Urinary bladder (tissue), 3 donors: ENCODE measurements at regions not wholly inside any gene's neighbourhood (a gene's known extent, or its start where the extent isn't known, plus 50 kb on each side); places are given as distances from the start of the nearest gene placed in this dataset.
"Not testable (repeated sequence)": the region's sequence is repeated elsewhere in the genome, so short reads cannot be mapped to it uniquely, and the experiment has no call there.

Experiments used
- DNase-seq: peaks from one replicate; pipeline ENCODE4 v3.0.0-alpha.2; 2015; ENCODE audit errors: extremely low spot score
- H3K27ac ChIP-seq: one replicate; pipeline ENCODE4 v1.5.1; 2013; ENCODE audit warnings: low read depth, mild to moderate bottlenecking, moderate library complexity
- H3K36me3 ChIP-seq: one replicate; pipeline ENCODE4 v1.6.1; 2013; ENCODE audit warnings: mild to moderate bottlenecking, moderate library complexity; ENCODE audit not compliant: insufficient read depth
- H3K4me1 ChIP-seq: one replicate; pipeline ENCODE4 v1.6.1; 2013; ENCODE audit warnings: mild to moderate bottlenecking, moderate library complexity; ENCODE audit not compliant: insufficient read depth
- H3K4me3 ChIP-seq: one replicate; pipeline ENCODE4 v1.5.1; 2013; ENCODE audit warnings: low read depth, low read length
- WGBS: extraction: QIAGEN DNeasy Blood & Tissue Kit; methylation state at CpG from one replicate; pipeline ENCODE4 v1.1.7; 2013; 5-methylcytosine and 5-hydroxymethylcytosine counted together
- donor health status: healthy with polysubstance abuse.
- donor health status: healthy.

GRCh38 chr13:54805743-54806142 lies 1777.1 kb downstream of the OLFM4 start:
- Histone ChIP-seq H3K4me3 (no peak overlapping the region), H3K4me1 (no peaks in the 10 kb centered on the region), H3K36me3 (no peaks in the 10 kb centered on the region), H3K27ac (no peak overlapping the region)
- no peak for DNase-seq
- WGBS = 91% methylated on average over 3 of the region's 3 CpGs

GRCh38 chr13:54821938-54822470 lies 1793.4 kb downstream of the OLFM4 start:
- H3K36me3 ChIP-seq, DNase-seq, H3K4me1 ChIP-seq, H3K4me3 ChIP-seq, H3K27ac ChIP-seq: not testable (repeated sequence)
- 32% methylated on average over 4 of the region's 4 CpGs for WGBS

GRCh38 chr13:54829391-54830068 lies 1800.9 kb downstream of the OLFM4 start:
- DNase-seq, H3K4me3 ChIP-seq, H3K4me1 ChIP-seq, H3K36me3 ChIP-seq, H3K27ac ChIP-seq: not testable (repeated sequence)
- 93% methylated on average over 28 of the region's 28 CpGs for WGBS

GRCh38 chr13:54836273-54836672 lies 1807.7 kb downstream of the OLFM4 start:
- Histone ChIP-seq H3K27ac (no peak overlapping the region), H3K36me3 (no peaks in the 10 kb centered on the region), H3K4me1 (no peaks in the 10 kb centered on the region), H3K4me3 (no peak overlapping the region)
- DNase-seq = no peak
- 72% methylated on average over 4 of the region's 4 CpGs for WGBS

GRCh38 chr13:54841682-54842081 lies 1813.1 kb downstream of the OLFM4 start:
- Histone ChIP-seq H3K4me3 (no peak overlapping the region), H3K36me3 (no peaks in the 10 kb centered on the region), H3K4me1 (no peaks in the 10 kb centered on the region), H3K27ac (no peak overlapping the region)
- no peak for DNase-seq

GRCh38 chr13:54845351-54845965 lies 1816.8 kb downstream of the OLFM4 start:
- no peak for DNase-seq
- Histone ChIP-seq H3K27ac (no peak overlapping the region), H3K36me3 (no peaks in the 10 kb centered on the region), H3K4me1 (no peaks in the 10 kb centered on the region), H3K4me3 (no peak overlapping the region)
- WGBS = 51% methylated on average over 6 of the region's 6 CpGs

- no peak overlapping the region for H3K4me3 ChIP-seq
- no peaks in the 10 kb centered on the region for H3K36me3 ChIP-seq
- H3K4me1 ChIP-seq = no peaks in the 10 kb centered on the region
- no peak overlapping the region for H3K27ac ChIP-seq
- DNase-seq = no peak
These were observed 1824.2 kb downstream of the OLFM4 start for GRCh38 chr13:54852831-54853230.

GRCh38 chr13:54859827-54860226 lies 1831.2 kb downstream of the OLFM4 start:
- DNase-seq = no peak
- Histone ChIP-seq H3K4me1 (no peaks in the 10 kb centered on the region), H3K27ac (no peak overlapping the region), H3K36me3 (no peaks in the 10 kb centered on the region), H3K4me3 (no peak overlapping the region)
- WGBS = 88% methylated on average over 1 of the region's 1 CpG

- Histone ChIP-seq H3K27ac (no peak overlapping the region), H3K4me3 (no peak overlapping the region), H3K36me3 (no peaks in the 10 kb centered on the region), H3K4me1 (no peaks in the 10 kb centered on the region)
- WGBS = 71% methylated on average over 3 of the region's 3 CpGs
- DNase-seq = no peak
These were observed 1846.5 kb downstream of the OLFM4 start for GRCh38 chr13:54875111-54875510.

- Histone ChIP-seq H3K36me3 (no peaks in the 10 kb centered on the region), H3K4me3 (no peak overlapping the region), H3K4me1 (no peaks in the 10 kb centered on the region), H3K27ac (no peak overlapping the region)
- no peak for DNase-seq
- 70% methylated on average over 2 of the region's 2 CpGs for WGBS
These were observed 1850.4 kb downstream of the OLFM4 start for GRCh38 chr13:54879036-54879435.

- Histone ChIP-seq H3K27ac (no peak overlapping the region), H3K4me3 (no peak overlapping the region), H3K4me1 (no peaks in the 10 kb centered on the region), H3K36me3 (no peaks in the 10 kb centered on the region)
- DNase-seq = no peak
- WGBS = 81% methylated on average over 3 of the region's 3 CpGs
These were observed 1856.1 kb downstream of the OLFM4 start for GRCh38 chr13:54884682-54885081.

GRCh38 chr13:54890976-54891375 lies 1862.4 kb downstream of the OLFM4 start:
- 48% methylated on average over 2 of the region's 2 CpGs for WGBS
- no peak overlapping the region for H3K4me3 ChIP-seq
- H3K27ac ChIP-seq = no peak overlapping the region
- no peak for DNase-seq
- H3K36me3 ChIP-seq = no peaks in the 10 kb centered on the region
- H3K4me1 ChIP-seq = no peaks in the 10 kb centered on the region

- no peaks in the 10 kb centered on the region for H3K4me1 ChIP-seq
These were observed 1872.7 kb downstream of the OLFM4 start for GRCh38 chr13:54901316-54901715.

GRCh38 chr13:54912367-54912766 lies 1883.8 kb downstream of the OLFM4 start:
- Histone ChIP-seq H3K36me3 (no peaks in the 10 kb centered on the region), H3K27ac (no peak overlapping the region), H3K4me3 (no peak overlapping the region), H3K4me1 (no peaks in the 10 kb centered on the region)
- DNase-seq = no peak
- 53% methylated on average over 3 of the region's 3 CpGs for WGBS

More at GRCh38 chr13:54901316-54901715, 1872.7 kb downstream of the OLFM4 start:
- H3K4me3 ChIP-seq = no peak overlapping the region
- H3K36me3 ChIP-seq = no peaks in the 10 kb centered on the region
- H3K27ac ChIP-seq = no peak overlapping the region
- DNase-seq = no peak
- WGBS = 83% methylated on average over 1 of the region's 1 CpG
